HG03175 (cell line): ENCODE measurements at regions not wholly inside any gene's neighbourhood (a gene's known extent, or its start where the extent isn't known, plus 50 kb on each side); places are given as distances from the start of the nearest gene placed in this dataset.
"Not testable (repeated sequence)": the region's sequence is repeated elsewhere in the genome, so short reads cannot be mapped to it uniquely, and the experiment has no call there.

Source experiments
- ATAC-seq: cut with Tn5 transposase; IDR thresholded peaks from one replicate; pipeline ENCODE4 v1.9.1; 2021; ENCODE audit warnings: mild to moderate bottlenecking, moderate library complexity; ENCODE audit not compliant: unreplicated experiment

DNA sequence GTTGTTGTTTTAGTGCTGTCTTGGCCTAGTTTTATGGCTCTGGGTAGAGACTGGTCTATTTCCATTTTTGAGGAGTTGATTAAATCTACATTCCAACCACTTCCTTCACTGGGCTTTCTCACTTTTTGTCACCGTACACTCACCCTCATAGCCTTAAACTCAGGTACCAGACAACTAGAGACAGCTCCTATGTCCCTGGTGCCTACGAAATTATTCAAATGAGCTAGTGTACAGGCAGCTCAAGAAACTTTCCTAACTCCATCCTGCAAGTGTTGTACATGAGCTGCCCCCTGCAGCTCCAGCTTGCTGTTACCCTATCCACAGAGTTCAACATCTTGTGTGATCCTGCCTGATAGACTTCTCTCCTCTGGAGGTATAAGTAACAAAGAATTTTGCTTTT, 704.8 kb upstream of the RGS18 start:
- no peak for ATAC-seq

GRCh38 chr1:191457889-191458288, 700.4 kb upstream of the RGS18 start:
- ATAC-seq = no peak

DNA sequence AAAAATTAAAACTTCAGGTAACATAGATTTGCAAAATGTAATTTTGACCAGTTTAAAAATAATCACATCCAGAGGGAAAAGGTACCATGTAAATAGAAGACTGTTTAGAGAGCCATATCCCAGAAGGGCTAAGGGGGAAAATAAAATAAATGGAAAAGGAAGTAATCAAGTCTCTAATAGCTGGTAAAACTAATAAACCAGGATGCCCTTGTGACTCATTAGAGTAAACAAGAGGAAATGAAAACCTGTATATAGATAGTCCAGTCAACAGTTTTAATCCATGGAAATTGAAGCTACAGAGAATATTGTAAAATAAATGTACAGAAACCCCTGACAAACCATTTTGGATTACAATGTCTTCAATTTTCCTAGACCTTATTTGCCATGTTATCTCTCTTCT, 698.0 kb upstream of the RGS18 start:
- no peak for ATAC-seq

GRCh38 chr1:191483988-191484387, 674.3 kb upstream of the RGS18 start:
- no peak for ATAC-seq

- no peak for ATAC-seq
Observed at GRCh38 chr1:191490303-191490702, 668.0 kb upstream of the RGS18 start.

DNA sequence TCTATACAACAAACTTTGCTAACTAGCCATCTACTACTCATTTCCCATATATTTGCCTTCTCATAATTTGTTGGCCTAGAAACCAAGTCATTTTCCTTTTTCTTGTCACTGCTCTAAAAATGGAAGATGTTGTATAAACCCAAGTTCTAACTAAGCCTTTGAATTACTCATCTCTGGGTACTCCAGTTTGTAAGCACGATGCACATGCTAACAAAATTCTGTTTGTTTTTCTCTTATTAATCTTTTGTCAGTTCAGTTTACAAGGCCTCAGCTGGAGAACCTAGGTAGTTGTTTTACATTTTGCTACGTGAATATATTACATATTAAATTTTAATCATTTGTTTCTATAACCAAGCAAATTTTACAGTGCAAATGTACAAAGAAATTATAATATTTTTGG, 663.2 kb upstream of the RGS18 start:
- no peak for ATAC-seq

- ATAC-seq = no peak
Observed at GRCh38 chr1:191498318-191498717, 659.9 kb upstream of the RGS18 start.

GRCh38 chr1:191498825-191499224, 659.4 kb upstream of the RGS18 start:
- no peak for ATAC-seq

GRCh38 chr1:191504999-191505398, 653.3 kb upstream of the RGS18 start:
- ATAC-seq = no peak

GRCh38 chr1:191508239-191508638, 650.0 kb upstream of the RGS18 start:
- ATAC-seq = no peak

DNA sequence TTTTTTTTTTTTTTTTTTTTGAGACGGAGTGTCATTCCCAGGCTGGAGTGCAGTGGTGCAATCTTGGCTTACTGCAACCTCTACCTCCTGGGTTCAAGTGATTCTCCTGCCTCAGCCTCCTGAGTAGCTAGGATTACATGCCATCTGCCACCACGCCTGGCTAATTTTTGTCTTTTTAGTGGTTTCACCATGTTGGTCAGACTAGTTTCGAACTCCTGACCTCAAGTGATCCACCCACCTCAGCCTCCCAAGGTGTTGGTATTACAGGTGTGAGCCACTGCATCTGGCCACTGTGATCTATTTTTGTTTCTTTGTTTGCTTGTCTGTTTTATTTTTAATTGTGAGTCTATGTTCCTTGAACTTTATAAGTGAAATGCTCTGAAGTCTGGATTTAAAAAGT, 646.8 kb upstream of the RGS18 start:
- not testable (repeated sequence) for ATAC-seq

DNA sequence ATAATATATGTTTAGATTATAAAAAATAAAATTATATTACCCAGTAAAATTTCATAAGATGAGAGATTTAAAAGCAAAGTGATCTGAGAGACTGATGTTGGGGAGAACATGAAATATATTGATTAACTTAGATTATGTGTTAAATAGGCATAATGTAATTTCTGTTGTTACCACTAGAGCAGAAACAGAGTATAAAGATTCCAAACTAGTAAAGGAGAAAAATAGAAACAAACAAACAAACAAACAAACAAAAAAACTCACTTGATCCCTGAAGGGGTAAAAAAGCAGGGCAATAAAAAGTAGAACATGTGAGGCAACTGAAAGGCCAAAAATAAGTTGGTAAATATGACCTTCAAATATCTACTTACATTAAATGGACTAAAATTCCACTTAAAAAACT, 640.4 kb upstream of the RGS18 start:
- ATAC-seq = no peak

DNA sequence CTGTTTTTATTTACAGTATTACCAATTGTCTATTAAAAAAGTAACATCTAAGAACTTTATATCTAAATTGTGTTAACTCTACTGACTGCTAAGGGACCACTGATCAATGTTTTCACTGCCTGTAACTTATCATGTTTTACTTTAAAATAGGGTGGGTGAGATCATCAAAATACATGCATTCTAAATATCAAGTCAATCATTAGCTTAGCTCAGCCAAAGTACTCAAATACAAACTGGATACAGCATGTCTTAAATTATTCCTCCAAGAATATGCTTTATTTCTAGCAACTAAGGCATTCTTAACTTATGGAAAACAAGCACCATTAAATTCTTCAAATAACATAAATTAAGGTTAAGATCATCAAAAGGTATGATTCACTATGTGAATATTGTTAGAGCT, 638.7 kb upstream of the RGS18 start:
- no peak for ATAC-seq

DNA sequence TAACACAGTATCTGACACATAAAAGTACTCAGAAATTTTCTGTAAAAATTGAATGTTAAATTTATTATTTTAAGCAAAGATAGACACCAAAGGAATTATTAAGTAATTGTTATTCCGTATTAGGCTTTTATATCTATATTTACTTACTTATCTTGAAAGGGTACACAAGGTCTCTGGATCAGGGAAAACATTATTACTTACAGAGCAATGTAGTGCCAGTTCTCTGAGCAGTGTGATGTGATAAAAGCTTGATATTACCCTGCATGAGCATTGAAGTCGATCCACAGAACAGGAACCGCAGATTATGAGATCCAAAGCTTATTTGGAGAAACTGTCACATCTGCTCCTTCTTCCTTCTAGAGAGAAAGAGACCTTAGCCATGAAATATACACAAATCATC, 637.9 kb upstream of the RGS18 start:
- ATAC-seq = no peak

DNA sequence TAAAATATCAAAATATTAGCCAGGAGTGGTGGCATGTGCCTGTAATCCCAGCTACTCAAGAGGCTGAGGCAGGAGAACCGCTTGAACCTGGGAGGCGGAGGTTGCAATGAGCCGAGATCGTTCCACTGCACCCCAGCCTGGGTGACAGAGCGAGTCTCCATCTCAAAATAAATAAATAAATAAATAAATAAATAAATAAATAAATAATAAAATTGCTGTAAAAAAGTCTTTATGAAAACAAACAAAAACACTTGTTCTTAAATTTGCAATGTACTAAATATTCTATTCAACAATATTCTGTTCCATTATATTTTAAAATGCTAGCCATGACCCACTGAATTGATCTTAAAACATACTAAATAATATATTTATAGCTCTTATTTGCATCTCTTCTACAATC, 632.3 kb upstream of the RGS18 start:
- ATAC-seq = not testable (repeated sequence)

DNA sequence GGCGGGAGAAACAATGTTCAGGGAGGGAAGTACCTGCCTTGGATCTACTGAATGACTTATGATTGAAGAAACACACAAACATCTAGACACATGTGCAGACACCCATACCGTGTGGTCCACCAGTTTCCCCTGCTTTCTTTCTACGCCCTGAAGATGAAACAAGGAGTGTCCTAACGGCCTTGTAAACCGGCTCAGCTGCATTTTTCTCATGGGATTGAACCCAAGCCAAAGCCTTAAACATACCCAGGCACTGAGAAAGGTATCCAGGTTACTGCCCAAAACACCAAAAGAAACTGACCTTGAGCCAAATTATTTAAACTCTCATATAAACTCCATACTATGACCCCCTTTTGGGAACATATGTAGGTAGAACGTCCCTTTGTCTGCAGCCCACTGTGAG, 630.0 kb upstream of the RGS18 start:
- no peak for ATAC-seq

GRCh38 chr1:191530928-191531327, 627.3 kb upstream of the RGS18 start:
- no peak for ATAC-seq

- no peak for ATAC-seq
Observed at GRCh38 chr1:191533254-191533653, 625.0 kb upstream of the RGS18 start.

DNA sequence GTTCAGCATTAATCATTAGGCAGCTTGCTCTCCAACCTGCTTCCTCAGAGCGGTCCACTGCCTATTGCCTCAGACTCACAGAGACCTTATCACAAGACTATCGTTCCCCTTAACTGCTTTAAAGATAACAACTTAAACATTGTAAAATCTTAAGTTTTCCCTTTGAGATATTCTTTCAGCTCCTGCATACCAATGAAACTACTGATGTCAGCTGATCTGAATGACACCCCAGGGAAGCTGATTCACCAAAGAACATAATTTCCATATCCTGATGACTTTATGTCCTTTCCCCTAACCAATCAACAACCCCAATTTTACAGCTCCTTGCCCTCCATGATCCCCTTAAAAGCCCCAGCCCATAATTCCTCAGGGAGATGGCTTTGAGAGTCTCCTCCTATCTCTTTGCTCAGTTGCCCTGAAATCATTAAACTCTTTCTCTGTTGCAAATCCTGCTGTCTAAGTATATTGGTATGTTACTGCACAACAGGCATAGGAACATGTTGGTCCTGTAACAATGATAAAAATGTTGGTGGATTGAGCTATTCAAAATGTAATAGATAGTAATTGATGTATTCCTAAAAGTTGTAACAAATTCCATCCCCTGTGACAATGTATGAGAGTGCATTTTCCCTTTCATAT, 621.4 kb upstream of the RGS18 start:
- ATAC-seq = no peak

DNA sequence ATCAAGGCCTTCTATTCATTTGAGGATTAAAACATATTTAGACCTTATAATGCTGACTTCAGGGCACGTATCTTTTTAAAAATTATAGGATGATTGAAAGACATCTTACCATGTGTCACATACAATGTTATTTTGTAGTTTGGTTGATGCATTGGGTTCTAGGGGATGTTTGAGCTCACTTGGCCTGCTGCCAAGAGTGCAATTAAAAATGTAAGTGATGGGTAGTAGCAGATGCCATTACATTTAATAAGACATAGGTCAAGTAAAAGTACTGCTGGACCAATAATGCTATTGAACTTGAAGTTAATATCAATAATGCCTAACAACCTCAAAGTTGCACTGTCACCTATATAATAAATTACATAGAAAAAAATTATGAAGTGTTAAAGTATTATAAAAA, 616.5 kb upstream of the RGS18 start:
- ATAC-seq = no peak

- ATAC-seq = no peak
Observed at GRCh38 chr1:191542444-191542843, 615.8 kb upstream of the RGS18 start.

DNA sequence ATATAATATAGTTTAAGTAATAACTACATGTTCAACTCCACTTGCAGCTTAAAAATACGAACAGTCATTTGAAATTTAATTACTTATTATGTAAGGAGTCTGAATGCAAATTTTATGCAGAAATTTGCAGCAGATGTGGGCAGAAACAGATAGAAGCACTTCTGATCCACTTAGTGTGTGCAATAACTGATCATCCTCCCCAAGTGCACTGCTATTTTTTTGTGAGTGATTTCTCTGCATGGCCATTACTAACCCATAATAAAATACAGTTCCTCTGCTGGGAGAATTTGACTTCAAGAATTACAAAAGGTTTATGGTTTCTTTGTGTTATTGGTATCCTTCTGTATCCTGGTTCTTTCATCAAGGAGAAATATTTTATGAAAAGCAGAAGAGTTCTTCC, 611.5 kb upstream of the RGS18 start:
- ATAC-seq = no peak

- ATAC-seq = no peak
Observed at GRCh38 chr1:191551019-191551418, 607.2 kb upstream of the RGS18 start.

GRCh38 chr1:191558379-191558778, 599.9 kb upstream of the RGS18 start:
- no peak for ATAC-seq
